Right atrium auricular region (tissue), 2 donors: ENCODE measurements at regions not wholly inside any gene's neighbourhood (a gene's known extent, or its start where the extent isn't known, plus 50 kb on each side); places are given as distances from the start of the nearest gene placed in this dataset.
"Not testable (repeated sequence)": the region's sequence is repeated elsewhere in the genome, so short reads cannot be mapped to it uniquely, and the experiment has no call there.

Experiments used
- DNase-seq: peaks from one replicate; pipeline ENCODE4 v3.0.0-alpha.2; 2019; ENCODE audit warnings: low spot score
- H3K27ac ChIP-seq, 2 donors: fragments of 200-600 bp; sonication (generic); 1 replicate in 1 of 2; 2 replicates in 1 of 2; pipeline ENCODE4 v1.5.1; 2016 to 2019
- H3K27me3 ChIP-seq, 2 donors: fragments of 200-600 bp; sonication (generic); one replicate each; pipeline versions ENCODE4 v1.5.1 to v1.6.0; 2017 to 2019
- H3K36me3 ChIP-seq: fragments of 200-600 bp; sonication (generic); one replicate; pipeline ENCODE4 v1.5.1; 2016
- H3K4me1 ChIP-seq, 2 donors: fragments of 200-600 bp; sonication (generic); one replicate each; pipeline versions ENCODE4 v1.5.1 to v1.6.0; 2017 to 2019
- H3K4me3 ChIP-seq, 2 donors: fragments of 200-600 bp; sonication (generic); 1 replicate in 1 of 2; 2 replicates in 1 of 2; pipeline ENCODE4 v1.5.1; 2017 to 2019; ENCODE audit warnings: mild to moderate bottlenecking in 1 of 2, moderate library complexity in 1 of 2
- H3K9me3 ChIP-seq, 2 donors: fragments of 200-600 bp; sonication (generic); one replicate each; pipeline ENCODE4 v1.5.1; 2019
- CTCF ChIP-seq, 2 donors: fragments of 200-600 bp; sonication (generic); IDR thresholded peaks; one replicate each; pipeline ENCODE4 v1.5.1; 2019; ENCODE audit warnings: antibody characterized with exemption in 2 of 2

- no peaks in the 10 kb centered on the region for H3K27me3 ChIP-seq
- no peaks in the 10 kb centered on the region for H3K4me1 ChIP-seq
- TF ChIP-seq CTCF (IDR thresholded peaks at IDR 0.05), result no peak
- no peak overlapping the region for H3K4me3 ChIP-seq
- H3K9me3 ChIP-seq, result no peaks in the 10 kb centered on the region
- H3K36me3 ChIP-seq, result no peaks in the 10 kb centered on the region
- no peak for DNase-seq
- H3K27ac ChIP-seq, result no peak overlapping the region
These were observed 76.6 kb upstream of the PROKR2 start for GRCh38 chr20:5393218-5393870.

DNA sequence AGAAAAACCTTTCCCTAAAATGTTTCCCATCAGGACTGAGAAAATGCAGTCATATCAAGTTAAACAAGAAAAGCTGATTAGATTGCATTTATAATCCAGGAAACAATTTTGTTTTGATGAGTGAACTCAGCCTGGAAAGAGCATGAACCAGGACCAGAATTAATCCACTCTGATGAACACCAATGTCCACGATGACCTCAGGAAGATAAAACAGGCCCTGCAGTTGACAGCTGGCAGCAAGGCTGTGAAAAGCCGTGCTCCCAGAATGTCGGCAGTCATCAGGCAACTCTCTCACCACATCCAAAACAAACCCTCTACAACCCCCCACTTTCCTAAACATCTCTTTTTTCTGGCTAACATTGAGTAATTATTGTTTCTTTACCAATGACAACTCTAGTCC, 74.0 kb upstream of the PROKR2 start:
- TF ChIP-seq CTCF (IDR thresholded peaks at IDR 0.05), result no peak
- no peaks in the 10 kb centered on the region for H3K9me3 ChIP-seq
- no peak for DNase-seq

DNA sequence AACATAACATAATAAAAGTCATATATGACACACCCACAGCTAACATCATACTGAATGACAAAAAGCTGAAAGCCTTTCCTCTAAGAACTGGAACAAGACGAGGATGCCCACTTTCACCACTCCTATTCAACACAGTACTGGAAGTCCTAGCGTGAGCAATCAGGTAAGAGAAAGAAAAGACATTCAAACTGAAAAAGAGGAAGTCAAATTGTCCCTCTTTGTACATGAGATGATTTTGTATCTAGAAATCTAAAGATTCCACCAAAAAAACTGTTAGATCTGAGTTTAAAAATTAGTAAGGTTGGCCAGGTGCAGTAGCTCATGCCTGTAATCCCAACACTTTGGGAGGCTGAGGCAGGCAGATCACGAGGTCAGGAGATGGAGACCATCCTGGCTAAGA, 70.1 kb upstream of the PROKR2 start:
- H3K36me3 ChIP-seq, H3K27me3 ChIP-seq, H3K4me1 ChIP-seq, H3K4me3 ChIP-seq, H3K27ac ChIP-seq, DNase-seq: not testable (repeated sequence)
- H3K9me3 ChIP-seq, result peaks cover 0 to 12% of the 10 kb centered on the region in 2 donors

More for the DNA sequence above, 74.0 kb upstream of the PROKR2 start:
- H3K4me1 ChIP-seq, result no peaks in the 10 kb centered on the region
- H3K27me3 ChIP-seq, result no peaks in the 10 kb centered on the region
- H3K27ac ChIP-seq, result no peak overlapping the region
- no peak overlapping the region for H3K4me3 ChIP-seq
- H3K36me3 ChIP-seq, result no peaks in the 10 kb centered on the region

- not testable (repeated sequence) for H3K4me3 ChIP-seq, H3K4me1 ChIP-seq, DNase-seq, H3K36me3 ChIP-seq, H3K27ac ChIP-seq, H3K27me3 ChIP-seq
- H3K9me3 ChIP-seq, result peaks cover 0 to 12% of the 10 kb centered on the region in 2 donors
These were observed 64.8 kb upstream of the PROKR2 start for GRCh38 chr20:5381527-5381926.

- no peak overlapping the region for H3K4me3 ChIP-seq
- TF ChIP-seq CTCF (IDR thresholded peaks at IDR 0.05), result no peak
- H3K4me1 ChIP-seq, result no peaks in the 10 kb centered on the region
- no peaks in the 10 kb centered on the region for H3K27me3 ChIP-seq
- H3K36me3 ChIP-seq, result no peaks in the 10 kb centered on the region
- no peak overlapping the region for H3K27ac ChIP-seq
- DNase-seq, result no peak
- no peaks in the 10 kb centered on the region for H3K9me3 ChIP-seq
These were observed 60.7 kb upstream of the PROKR2 start for GRCh38 chr20:5377484-5377883.

- H3K4me3 ChIP-seq, result no peak overlapping the region
- H3K27me3 ChIP-seq, result no peaks in the 10 kb centered on the region
- no peak overlapping the region for H3K27ac ChIP-seq
- DNase-seq, result no peak
- no peaks in the 10 kb centered on the region for H3K36me3 ChIP-seq
- no peak for TF ChIP-seq CTCF (IDR thresholded peaks at IDR 0.05)
- H3K9me3 ChIP-seq, result no peaks in the 10 kb centered on the region
- no peaks in the 10 kb centered on the region for H3K4me1 ChIP-seq
These were observed 59.5 kb upstream of the PROKR2 start for GRCh38 chr20:5376228-5376627.

DNA sequence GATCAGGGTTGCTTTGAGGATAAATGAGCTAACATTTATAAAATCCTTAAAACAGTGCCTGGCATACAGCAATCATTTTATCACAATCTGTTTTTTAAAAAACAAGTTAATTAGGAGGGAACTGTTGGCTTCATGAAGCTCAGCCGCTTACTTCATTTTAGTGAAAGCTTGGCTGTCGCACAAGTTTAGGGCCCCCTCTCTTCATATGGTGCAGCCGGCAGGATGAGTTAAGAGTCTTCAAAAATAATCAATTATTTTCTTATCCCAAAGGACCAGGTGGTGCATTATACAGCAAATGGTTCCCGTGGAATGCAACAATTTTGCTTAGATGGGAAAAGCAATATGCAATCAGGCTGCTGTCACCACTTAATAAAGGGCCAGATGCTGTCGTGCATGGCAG, 57.4 kb upstream of the PROKR2 start:
- Histone ChIP-seq H3K4me3 (no peak overlapping the region), H3K36me3 (no peaks in the 10 kb centered on the region), H3K27ac (no peak overlapping the region), H3K9me3 (no peaks in the 10 kb centered on the region), H3K4me1 (no peaks in the 10 kb centered on the region), H3K27me3 (no peaks in the 10 kb centered on the region)
- no peak for DNase-seq
- TF ChIP-seq CTCF (IDR thresholded peaks at IDR 0.05), result no peak
